LNCAP (cell line): ENCODE measurements at regions not wholly inside any gene's neighbourhood (a gene's known extent, or its start where the extent isn't known, plus 50 kb on each side); places are given as distances from the start of the nearest gene placed in this dataset.

Source experiments
- TF ChIP-seq, protein P1 (sequence below): fragments of 450-650 bp; IDR thresholded peaks from 2 replicates; pipeline ENCODE4 v1.5.1; 2017; ENCODE audit warnings: mild to moderate bottlenecking

- TF ChIP-seq, protein P1, sequence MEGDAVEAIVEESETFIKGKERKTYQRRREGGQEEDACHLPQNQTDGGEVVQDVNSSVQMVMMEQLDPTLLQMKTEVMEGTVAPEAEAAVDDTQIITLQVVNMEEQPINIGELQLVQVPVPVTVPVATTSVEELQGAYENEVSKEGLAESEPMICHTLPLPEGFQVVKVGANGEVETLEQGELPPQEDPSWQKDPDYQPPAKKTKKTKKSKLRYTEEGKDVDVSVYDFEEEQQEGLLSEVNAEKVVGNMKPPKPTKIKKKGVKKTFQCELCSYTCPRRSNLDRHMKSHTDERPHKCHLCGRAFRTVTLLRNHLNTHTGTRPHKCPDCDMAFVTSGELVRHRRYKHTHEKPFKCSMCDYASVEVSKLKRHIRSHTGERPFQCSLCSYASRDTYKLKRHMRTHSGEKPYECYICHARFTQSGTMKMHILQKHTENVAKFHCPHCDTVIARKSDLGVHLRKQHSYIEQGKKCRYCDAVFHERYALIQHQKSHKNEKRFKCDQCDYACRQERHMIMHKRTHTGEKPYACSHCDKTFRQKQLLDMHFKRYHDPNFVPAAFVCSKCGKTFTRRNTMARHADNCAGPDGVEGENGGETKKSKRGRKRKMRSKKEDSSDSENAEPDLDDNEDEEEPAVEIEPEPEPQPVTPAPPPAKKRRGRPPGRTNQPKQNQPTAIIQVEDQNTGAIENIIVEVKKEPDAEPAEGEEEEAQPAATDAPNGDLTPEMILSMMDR = no peak
Measured at GRCh38 chr14:98724734-98725133, 547.3 kb downstream of the BCL11B start.

DNA sequence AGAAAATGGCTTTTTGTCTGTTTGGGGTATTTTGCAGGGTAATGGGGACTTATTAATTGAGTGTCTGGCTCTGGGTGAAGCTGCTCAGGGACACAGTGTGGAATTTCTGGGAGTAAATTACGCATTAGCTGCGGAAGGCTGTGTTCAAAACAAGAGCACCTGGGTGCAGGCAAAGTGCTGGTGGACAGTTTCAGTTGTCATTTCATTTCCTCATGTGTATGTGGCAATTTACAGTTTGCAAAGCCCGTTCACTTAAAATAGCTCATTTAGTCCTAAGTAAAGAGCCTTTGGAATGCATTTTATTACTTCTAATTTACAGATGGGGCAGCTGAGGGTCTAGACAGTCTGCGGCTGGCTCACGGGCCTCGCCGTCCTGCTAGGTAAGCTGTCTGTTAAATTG is 546.8 kb downstream of the BCL11B start:
- TF ChIP-seq, protein P1 = no peak

DNA sequence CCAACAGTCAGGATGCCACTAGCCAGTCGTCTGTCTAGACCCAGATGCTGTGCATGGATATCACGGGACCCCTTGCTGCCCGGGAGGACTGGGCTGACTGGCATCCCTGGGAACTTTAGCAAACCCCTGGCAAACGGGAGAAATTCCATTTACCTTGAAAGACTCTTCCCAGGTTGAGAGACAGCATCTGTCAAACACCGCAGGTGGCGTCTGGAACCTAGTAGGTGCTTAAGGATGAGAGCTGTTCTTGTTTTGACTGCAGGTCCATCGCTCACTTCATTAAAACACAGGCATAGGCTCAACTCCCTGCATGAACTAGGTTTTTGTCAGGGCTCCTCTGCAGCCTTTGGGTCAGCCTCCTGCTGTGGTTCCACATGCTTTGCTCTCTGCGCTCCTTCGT is 546.3 kb downstream of the BCL11B start:
- TF ChIP-seq, protein P1 = no peak

- TF ChIP-seq, protein P1 = no peak
Measured at GRCh38 chr14:98726585-98727405, 545.2 kb downstream of the BCL11B start.

- TF ChIP-seq, protein P1 = no peak
Measured at GRCh38 chr14:98728024-98728423, 544.0 kb downstream of the BCL11B start.

DNA sequence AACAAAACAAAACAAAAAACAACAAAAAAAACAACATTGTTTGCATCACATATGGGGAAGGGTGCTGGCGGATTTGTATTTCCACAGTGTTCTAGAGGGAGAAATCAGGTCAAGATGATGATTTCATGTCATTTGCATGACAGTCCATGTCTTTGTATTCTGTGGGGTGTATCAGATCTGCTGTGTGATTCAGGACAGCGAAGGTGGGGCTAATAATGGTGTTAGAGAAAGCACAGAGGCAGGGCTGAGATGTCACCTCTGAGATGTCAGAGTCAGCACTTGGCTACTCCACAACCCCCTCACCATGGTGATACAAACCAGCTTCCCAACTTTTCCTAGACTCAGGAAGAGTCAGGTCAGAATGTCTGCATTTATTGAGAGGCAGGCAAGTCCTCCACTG is 543.2 kb downstream of the BCL11B start:
- TF ChIP-seq, protein P1 = no peak

DNA sequence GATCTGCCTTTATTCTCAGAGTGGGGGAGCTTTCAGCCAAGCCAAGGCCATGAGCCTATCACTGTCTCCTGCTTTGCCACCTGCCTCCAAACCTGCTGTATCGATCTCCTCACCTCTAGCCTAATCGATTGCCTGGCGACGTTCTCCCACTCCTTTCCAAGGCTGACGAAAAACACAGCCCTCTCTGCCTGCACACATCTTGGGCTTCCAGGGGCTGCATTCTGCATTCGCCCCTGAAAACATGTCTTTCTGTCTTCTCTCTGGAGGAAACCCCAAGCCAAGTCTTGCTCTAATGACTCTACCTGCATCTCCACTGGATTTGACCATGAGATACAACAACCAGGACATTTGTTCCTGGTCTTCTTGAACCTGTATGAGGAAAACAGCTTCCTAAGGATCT is 540.7 kb downstream of the BCL11B start:
- TF ChIP-seq, protein P1 = no peak
